IPS-15b (cell line): ENCODE measurements at regions not wholly inside any gene's neighbourhood (a gene's known extent, or its start where the extent isn't known, plus 50 kb on each side); places are given as distances from the start of the nearest gene placed in this dataset.

Experiments
- H3K27me3 ChIP-seq: one replicate; pipeline ENCODE4 v1.6.1; 2013; ENCODE audit warnings: low read length; ENCODE audit not compliant: control insufficient read depth, insufficient read depth
- H3K36me3 ChIP-seq: one replicate; pipeline ENCODE4 v1.6.1; 2013; ENCODE audit warnings: low read length; ENCODE audit not compliant: control insufficient read depth, insufficient read depth
- H3K4me1 ChIP-seq: one replicate; pipeline ENCODE4 v1.6.1; 2013; ENCODE audit warnings: mild to moderate bottlenecking, low read length; ENCODE audit not compliant: control insufficient read depth, insufficient read depth
- H3K4me3 ChIP-seq: one replicate; pipeline ENCODE4 v1.5.1; 2013; ENCODE audit warnings: low read depth, low read length
- H3K9ac ChIP-seq: one replicate; pipeline ENCODE4 v1.6.1; 2013; ENCODE audit warnings: low read depth, mild to moderate bottlenecking, low read length
- H3K9me3 ChIP-seq: one replicate; pipeline ENCODE4 v1.6.1; 2013; ENCODE audit warnings: mild to moderate bottlenecking, low read length; ENCODE audit not compliant: control insufficient read depth, insufficient read depth

GRCh38 chr6:167467282-167467681 lies 142.4 kb downstream of the TTLL2 start:
- no peaks in the 10 kb centered on the region for H3K36me3 ChIP-seq
- no peaks in the 10 kb centered on the region for H3K4me1 ChIP-seq
- no peaks in the 10 kb centered on the region for H3K27me3 ChIP-seq
- H3K9me3 ChIP-seq: no peaks in the 10 kb centered on the region
- no peak overlapping the region for H3K9ac ChIP-seq
- H3K4me3 ChIP-seq: no peak overlapping the region

- Histone ChIP-seq H3K4me1 (no peaks in the 10 kb centered on the region), H3K4me3 (no peak overlapping the region), H3K9ac (no peak overlapping the region), H3K27me3 (no peaks in the 10 kb centered on the region), H3K9me3 (no peaks in the 10 kb centered on the region), H3K36me3 (no peaks in the 10 kb centered on the region)
Observed at GRCh38 chr6:167467793-167468431, 143.0 kb downstream of the TTLL2 start.

- Histone ChIP-seq H3K9me3 (no peaks in the 10 kb centered on the region), H3K4me1 (no peaks in the 10 kb centered on the region), H3K36me3 (no peaks in the 10 kb centered on the region), H3K27me3 (no peaks in the 10 kb centered on the region), H3K9ac (no peak overlapping the region), H3K4me3 (no peak overlapping the region)
Observed at GRCh38 chr6:167469101-167469500, 144.2 kb downstream of the TTLL2 start.

GRCh38 chr6:167469672-167470071 lies 144.8 kb downstream of the TTLL2 start:
- no peaks in the 10 kb centered on the region for H3K9me3 ChIP-seq
- no peaks in the 10 kb centered on the region for H3K4me1 ChIP-seq
- H3K27me3 ChIP-seq: no peaks in the 10 kb centered on the region
- no peak overlapping the region for H3K9ac ChIP-seq
- H3K4me3 ChIP-seq: no peak overlapping the region
- H3K36me3 ChIP-seq: no peaks in the 10 kb centered on the region

- no peaks in the 10 kb centered on the region for H3K4me1 ChIP-seq
- H3K9me3 ChIP-seq: no peaks in the 10 kb centered on the region
- no peak overlapping the region for H3K4me3 ChIP-seq
- H3K9ac ChIP-seq: no peak overlapping the region
- no peaks in the 10 kb centered on the region for H3K36me3 ChIP-seq
- no peaks in the 10 kb centered on the region for H3K27me3 ChIP-seq
Observed at GRCh38 chr6:167470101-167470835, 145.4 kb downstream of the TTLL2 start.

GRCh38 chr6:167470836-167471547 lies 146.1 kb downstream of the TTLL2 start:
- no peak overlapping the region for H3K4me3 ChIP-seq
- peaks cover 5% of the 10 kb centered on the region for H3K4me1 ChIP-seq
- no peaks in the 10 kb centered on the region for H3K9me3 ChIP-seq
- H3K36me3 ChIP-seq: no peaks in the 10 kb centered on the region
- no peak overlapping the region for H3K9ac ChIP-seq
- H3K27me3 ChIP-seq: no peaks in the 10 kb centered on the region

GRCh38 chr6:167471548-167471930 lies 146.7 kb downstream of the TTLL2 start:
- H3K4me1 ChIP-seq: peaks cover 9% of the 10 kb centered on the region
- no peaks in the 10 kb centered on the region for H3K36me3 ChIP-seq
- H3K9ac ChIP-seq: no peak overlapping the region
- no peaks in the 10 kb centered on the region for H3K9me3 ChIP-seq
- H3K27me3 ChIP-seq: no peaks in the 10 kb centered on the region
- no peak overlapping the region for H3K4me3 ChIP-seq

- H3K36me3 ChIP-seq: no peaks in the 10 kb centered on the region
- no peak overlapping the region for H3K9ac ChIP-seq
- H3K4me3 ChIP-seq: no peak overlapping the region
- H3K4me1 ChIP-seq: peaks cover 9% of the 10 kb centered on the region
- no peaks in the 10 kb centered on the region for H3K27me3 ChIP-seq
- H3K9me3 ChIP-seq: no peaks in the 10 kb centered on the region
Observed at GRCh38 chr6:167472148-167472547, 147.3 kb downstream of the TTLL2 start.

- peaks cover 9% of the 10 kb centered on the region for H3K4me1 ChIP-seq
- H3K4me3 ChIP-seq: no peak overlapping the region
- H3K9me3 ChIP-seq: no peaks in the 10 kb centered on the region
- H3K36me3 ChIP-seq: no peaks in the 10 kb centered on the region
- no peak overlapping the region for H3K9ac ChIP-seq
- H3K27me3 ChIP-seq: no peaks in the 10 kb centered on the region
Observed at GRCh38 chr6:167472880-167473279, 148.0 kb downstream of the TTLL2 start.

- no peak overlapping the region for H3K9ac ChIP-seq
Observed at GRCh38 chr6:167474171-167474570, 149.3 kb downstream of the TTLL2 start.

GRCh38 chr6:167474725-167475124 lies 149.8 kb downstream of the TTLL2 start:
- H3K27me3 ChIP-seq: no peaks in the 10 kb centered on the region
- H3K36me3 ChIP-seq: no peaks in the 10 kb centered on the region
- H3K4me3 ChIP-seq: no peak overlapping the region
- H3K9ac ChIP-seq: no peak overlapping the region
- H3K9me3 ChIP-seq: no peaks in the 10 kb centered on the region
- peaks cover 9% of the 10 kb centered on the region for H3K4me1 ChIP-seq

More at GRCh38 chr6:167474171-167474570, 149.3 kb downstream of the TTLL2 start:
- no peak overlapping the region for H3K4me3 ChIP-seq
- H3K4me1 ChIP-seq: peaks cover 9% of the 10 kb centered on the region
- H3K9me3 ChIP-seq: no peaks in the 10 kb centered on the region
- H3K36me3 ChIP-seq: no peaks in the 10 kb centered on the region
- H3K27me3 ChIP-seq: no peaks in the 10 kb centered on the region

- H3K9ac ChIP-seq: no peak overlapping the region
- H3K27me3 ChIP-seq: no peaks in the 10 kb centered on the region
- peaks cover 9% of the 10 kb centered on the region for H3K4me1 ChIP-seq
- no peak overlapping the region for H3K4me3 ChIP-seq
- H3K36me3 ChIP-seq: no peaks in the 10 kb centered on the region
- no peaks in the 10 kb centered on the region for H3K9me3 ChIP-seq
Observed at GRCh38 chr6:167475947-167476346, 151.1 kb downstream of the TTLL2 start.
